ENCODE measurements at regions not wholly inside any gene's neighbourhood (a gene's known extent, or its start where the extent isn't known, plus 50 kb on each side); places are given as distances from the start of the nearest gene placed in this dataset.

- Histone ChIP-seq H3K4me3 (no peak overlapping the region), H3K27ac (no peak overlapping the region)
- no peak for DNase-seq (ENCODE audit: low spot score)
- TF ChIP-seq, protein P1, sequence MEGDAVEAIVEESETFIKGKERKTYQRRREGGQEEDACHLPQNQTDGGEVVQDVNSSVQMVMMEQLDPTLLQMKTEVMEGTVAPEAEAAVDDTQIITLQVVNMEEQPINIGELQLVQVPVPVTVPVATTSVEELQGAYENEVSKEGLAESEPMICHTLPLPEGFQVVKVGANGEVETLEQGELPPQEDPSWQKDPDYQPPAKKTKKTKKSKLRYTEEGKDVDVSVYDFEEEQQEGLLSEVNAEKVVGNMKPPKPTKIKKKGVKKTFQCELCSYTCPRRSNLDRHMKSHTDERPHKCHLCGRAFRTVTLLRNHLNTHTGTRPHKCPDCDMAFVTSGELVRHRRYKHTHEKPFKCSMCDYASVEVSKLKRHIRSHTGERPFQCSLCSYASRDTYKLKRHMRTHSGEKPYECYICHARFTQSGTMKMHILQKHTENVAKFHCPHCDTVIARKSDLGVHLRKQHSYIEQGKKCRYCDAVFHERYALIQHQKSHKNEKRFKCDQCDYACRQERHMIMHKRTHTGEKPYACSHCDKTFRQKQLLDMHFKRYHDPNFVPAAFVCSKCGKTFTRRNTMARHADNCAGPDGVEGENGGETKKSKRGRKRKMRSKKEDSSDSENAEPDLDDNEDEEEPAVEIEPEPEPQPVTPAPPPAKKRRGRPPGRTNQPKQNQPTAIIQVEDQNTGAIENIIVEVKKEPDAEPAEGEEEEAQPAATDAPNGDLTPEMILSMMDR (IDR thresholded peaks at IDR 0.05): no peak
Measured at GRCh38 chr1:232364654-232365382, 265.1 kb downstream of the SIPA1L2 start.

DNA sequence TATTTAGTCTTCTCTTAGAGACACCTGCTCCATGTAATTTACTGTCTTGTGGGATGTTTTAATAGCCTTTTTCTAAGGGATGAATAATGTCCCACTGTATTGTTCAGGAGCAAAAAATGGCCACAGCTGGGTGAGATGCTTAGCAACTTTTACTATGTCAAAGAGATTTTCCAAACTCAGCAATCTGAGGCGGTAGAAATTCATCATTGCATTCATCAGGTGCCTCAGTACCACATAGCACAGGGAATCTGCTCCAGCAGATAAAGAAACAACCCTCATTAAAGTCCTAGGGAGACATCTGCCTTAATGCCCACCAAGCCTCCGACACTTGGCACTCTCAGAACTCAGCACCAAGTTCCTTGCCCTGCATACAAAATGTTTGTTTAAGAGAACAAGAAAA, 266.9 kb downstream of the SIPA1L2 start:
- TF ChIP-seq, protein P1 (IDR thresholded peaks at IDR 0.05): no peak
- no peak overlapping the region for H3K27ac ChIP-seq
- no peak for DNase-seq (ENCODE audit: low spot score)
- no peak overlapping the region for H3K4me3 ChIP-seq

- Histone ChIP-seq H3K27ac (no peak overlapping the region), H3K4me3 (no peak overlapping the region)
- TF ChIP-seq, protein P1 (IDR thresholded peaks at IDR 0.05): no peak
- DNase-seq (ENCODE audit: low spot score): no peak
Measured at GRCh38 chr1:232357416-232357815, 272.5 kb downstream of the SIPA1L2 start.

GRCh38 chr1:232355162-232356006, 274.5 kb downstream of the SIPA1L2 start:
- TF ChIP-seq, protein P1 (IDR thresholded peaks at IDR 0.05): no peak
- DNase-seq (ENCODE audit: low spot score): no peak
- H3K27ac ChIP-seq: no peak overlapping the region
- H3K4me3 ChIP-seq: no peak overlapping the region

- no peak for DNase-seq (ENCODE audit: low spot score)
- no peak overlapping the region for H3K27ac ChIP-seq
- TF ChIP-seq, protein P1 (IDR thresholded peaks at IDR 0.05): no peak
Measured at GRCh38 chr1:232353001-232353400, 276.9 kb downstream of the SIPA1L2 start.

DNA sequence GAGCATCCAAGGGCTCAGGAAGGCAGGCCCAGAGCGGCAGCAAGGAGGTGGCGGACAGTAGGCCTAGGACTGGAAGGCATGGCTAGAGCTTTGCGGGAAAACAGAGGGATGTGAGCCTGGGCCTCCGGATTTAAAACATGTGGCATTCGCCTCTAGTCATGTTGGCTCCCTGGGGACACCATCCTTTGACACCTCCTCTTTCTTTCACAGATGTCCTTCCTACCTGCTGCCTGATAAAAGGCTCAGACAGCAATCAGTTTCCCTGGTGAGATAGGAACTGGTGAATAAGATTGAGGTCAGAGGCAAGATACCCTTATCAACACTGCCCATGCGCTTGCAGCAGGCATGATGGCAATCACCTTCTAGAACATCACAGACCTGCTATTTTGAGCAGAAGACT, 277.6 kb downstream of the SIPA1L2 start:
- Histone ChIP-seq H3K27ac (no peak overlapping the region), H3K4me3 (no peak overlapping the region)
- TF ChIP-seq, protein P1 (IDR thresholded peaks at IDR 0.05): no peak
- no peak for DNase-seq (ENCODE audit: low spot score)

More at GRCh38 chr1:232353001-232353400, 276.9 kb downstream of the SIPA1L2 start:
- no peak overlapping the region for H3K4me3 ChIP-seq
